ENCODE measurements at regions not wholly inside any gene's neighbourhood (a gene's known extent, or its start where the extent isn't known, plus 50 kb on each side); places are given as distances from the start of the nearest gene placed in this dataset.

GRCh38 chr11:101345891-101346290, 216.3 kb upstream of the PGR start:
- TF ChIP-seq CTCF (optimal IDR thresholded peaks at IDR 0.05 in 1 of 3, IDR thresholded peaks at IDR 0.05 in 1 of 3, conservative IDR thresholded peaks at IDR 0.05 in 1 of 3; ENCODE audit: extremely low read depth in 1 of 3, insufficient read depth in 2 of 3, low read length in 3 of 3) = no peak
- TF ChIP-seq EZH2 (IDR thresholded peaks at IDR 0.05; ENCODE audit: low read length) = no peak
- no peak overlapping the region for H3K4me3 ChIP-seq (ENCODE audit: control insufficient read depth in 2 of 3, extremely low read depth in 1 of 3, insufficient read depth in 2 of 3, low read depth in 1 of 3, low read length in 3 of 3)
- H3K4me1 ChIP-seq (ENCODE audit: control insufficient read depth, extremely low read depth, insufficient read depth, low read length) = no peaks in the 10 kb centered on the region
- DNase-seq (ENCODE audit: low read depth, low spot score) (no peak), FAIRE-seq (no peak)
- H3K4me2 ChIP-seq (ENCODE audit: control insufficient read depth, extremely low read depth, insufficient read depth, low read depth, low read length) = no peak overlapping the region
- H3K36me3 ChIP-seq (ENCODE audit: control insufficient read depth in 2 of 2, extremely low read depth in 1 of 2, insufficient read depth in 2 of 2, low read length in 2 of 2) = no peaks in the 10 kb centered on the region
- H3K9me3 ChIP-seq (ENCODE audit: control insufficient read depth, low read depth, low read length) = no peaks in the 10 kb centered on the region
- H2AFZ ChIP-seq (ENCODE audit: control insufficient read depth, low read length) = no peak overlapping the region
- dilution Hi-C loops (cut with MboI; ENCODE audit: extremely low pct_ligation_motif_present, low sequenced_read_pairs) = no loop called here
- H3K9ac ChIP-seq (ENCODE audit: control insufficient read depth, extremely low read depth, insufficient read depth, low read length) = no peak overlapping the region
- no peak overlapping the region for H3K27ac ChIP-seq (ENCODE audit: control insufficient read depth, insufficient read depth, low read length)
- H3K27me3 ChIP-seq (ENCODE audit: control insufficient read depth, extremely low read depth, insufficient read depth, low read length) = no peaks in the 10 kb centered on the region
- H3K79me2 ChIP-seq (ENCODE audit: control insufficient read depth, insufficient read depth, low read length) = no peaks in the 10 kb centered on the region
- no peaks in the 10 kb centered on the region for H3K9me1 ChIP-seq (ENCODE audit: control insufficient read depth, extremely low read depth, insufficient read depth, low read length)
- no peaks in the 10 kb centered on the region for H4K20me1 ChIP-seq (ENCODE audit: control insufficient read depth, extremely low read depth, insufficient read depth, low read length)

DNA sequence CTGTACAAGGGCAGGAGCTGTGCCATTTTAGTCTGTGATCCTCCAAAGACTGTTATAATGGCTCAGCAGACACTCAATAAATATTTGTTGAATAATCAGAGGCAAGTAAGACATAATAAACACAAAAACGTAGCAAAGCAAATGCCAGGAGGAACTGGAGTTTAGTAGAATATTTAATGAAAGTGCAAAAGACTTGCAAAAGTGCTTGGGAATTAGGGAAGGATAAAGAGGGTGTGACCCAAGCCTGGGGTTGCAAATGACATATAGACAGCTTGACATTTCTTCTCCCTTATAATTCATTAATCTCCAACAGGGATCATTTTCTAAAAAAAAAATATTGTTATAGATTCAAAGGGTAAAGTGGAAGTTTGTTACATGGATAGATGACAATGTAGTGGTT, 212.7 kb upstream of the PGR start:
- Histone ChIP-seq H3K4me2 (ENCODE audit: control insufficient read depth, extremely low read depth, insufficient read depth, low read depth, low read length) (no peak overlapping the region), H3K9me3 (ENCODE audit: control insufficient read depth, low read depth, low read length) (no peaks in the 10 kb centered on the region), H3K4me1 (ENCODE audit: control insufficient read depth, extremely low read depth, insufficient read depth, low read length) (no peaks in the 10 kb centered on the region), H4K20me1 (ENCODE audit: control insufficient read depth, extremely low read depth, insufficient read depth, low read length) (no peaks in the 10 kb centered on the region), H2AFZ (ENCODE audit: control insufficient read depth, low read length) (no peak overlapping the region), H3K9ac (ENCODE audit: control insufficient read depth, extremely low read depth, insufficient read depth, low read length) (no peak overlapping the region), H3K27me3 (ENCODE audit: control insufficient read depth, extremely low read depth, insufficient read depth, low read length) (no peaks in the 10 kb centered on the region), H3K4me3 (ENCODE audit: control insufficient read depth in 2 of 3, extremely low read depth in 1 of 3, insufficient read depth in 2 of 3, low read depth in 1 of 3, low read length in 3 of 3) (no peak overlapping the region), H3K27ac (ENCODE audit: control insufficient read depth, insufficient read depth, low read length) (no peak overlapping the region), H3K79me2 (ENCODE audit: control insufficient read depth, insufficient read depth, low read length) (no peaks in the 10 kb centered on the region), H3K9me1 (ENCODE audit: control insufficient read depth, extremely low read depth, insufficient read depth, low read length) (no peaks in the 10 kb centered on the region), H3K36me3 (ENCODE audit: control insufficient read depth in 2 of 2, extremely low read depth in 1 of 2, insufficient read depth in 2 of 2, low read length in 2 of 2) (no peaks in the 10 kb centered on the region)
- no peak for DNase-seq (ENCODE audit: low read depth, low spot score)
- dilution Hi-C loops (cut with MboI; ENCODE audit: extremely low pct_ligation_motif_present, low sequenced_read_pairs) = no loop called here
- no peak for TF ChIP-seq CTCF (optimal IDR thresholded peaks at IDR 0.05 in 1 of 3, IDR thresholded peaks at IDR 0.05 in 1 of 3, conservative IDR thresholded peaks at IDR 0.05 in 1 of 3; ENCODE audit: extremely low read depth in 1 of 3, insufficient read depth in 2 of 3, low read length in 3 of 3)
- no peak for TF ChIP-seq EZH2 (IDR thresholded peaks at IDR 0.05; ENCODE audit: low read length)
- no peak for FAIRE-seq
